ENCODE measurements at regions not wholly inside any gene's neighbourhood (a gene's known extent, or its start where the extent isn't known, plus 50 kb on each side); places are given as distances from the start of the nearest gene placed in this dataset.

DNA sequence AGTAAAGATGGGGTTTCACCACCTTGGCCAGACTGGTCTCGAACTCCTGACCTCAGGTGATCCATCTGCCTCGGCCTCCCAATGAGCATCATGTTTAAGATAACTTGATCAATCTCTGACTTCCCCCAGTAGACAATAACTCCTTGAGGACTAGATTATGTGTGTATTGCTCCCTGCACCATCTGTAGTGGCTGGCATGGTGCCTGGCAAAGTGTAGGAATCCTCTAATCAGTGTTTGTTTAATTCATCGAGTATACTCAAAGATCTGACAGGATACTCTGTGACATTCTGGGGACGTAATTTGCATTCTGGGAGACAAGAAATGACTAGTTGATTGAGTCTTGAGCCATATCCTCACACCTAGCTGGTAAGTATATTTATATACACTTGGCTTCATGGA lies 873.5 kb upstream of the TMEM132C start:
- no peak for TF ChIP-seq CTCF (conservative IDR thresholded peaks at IDR 0.05 in 1 of 2, IDR thresholded peaks at IDR 0.05 in 1 of 2; ENCODE audit: extremely low read depth in 1 of 2, insufficient read depth in 1 of 2, low read depth in 1 of 2, low read length in 2 of 2)
- TF ChIP-seq EZH2 (IDR thresholded peaks at IDR 0.05; ENCODE audit: borderline replicate concordance, low read length), result no peak

Data from mammary epithelial cell (primary cell).